ENCODE measurements at regions not wholly inside any gene's neighbourhood (a gene's known extent, or its start where the extent isn't known, plus 50 kb on each side); places are given as distances from the start of the nearest gene placed in this dataset.

- TF ChIP-seq CTCF (conservative IDR thresholded peaks at IDR 0.05; ENCODE audit: low read length) (no peak), EZH2phosphoT487 (IDR thresholded peaks at IDR 0.05; ENCODE audit: borderline replicate concordance) (no peak)
These were observed 280.9 kb upstream of the NT5C1B start for GRCh38 chr2:18870307-18870706.

Data from Loucy (cell line).